ENCODE measurements at regions not wholly inside any gene's neighbourhood (a gene's known extent, or its start where the extent isn't known, plus 50 kb on each side); places are given as distances from the start of the nearest gene placed in this dataset.

GRCh38 chrX:155767051-155767875, 113.9 kb upstream of the VAMP7 start:
- Histone ChIP-seq H3K4me3 (no peak overlapping the region), H3K36me3 (ENCODE audit: control insufficient read depth in 4 of 4, insufficient read depth in 4 of 4, low read length in 4 of 4) (no peaks in the 10 kb centered on the region), H3K9ac (ENCODE audit: insufficient read depth in 1 of 2, low read length in 2 of 2) (peak overlapping the region in 1 of 2 donors; percentile 58), H3K27ac (ENCODE audit: low read depth in 1 of 2, low read length in 1 of 2) (no peak overlapping the region), H3K4me1 (ENCODE audit: control insufficient read depth in 5 of 5, insufficient read depth in 5 of 5, low read length in 5 of 5) (no peaks in the 10 kb centered on the region), H3K27me3 (ENCODE audit: control insufficient read depth in 3 of 3, insufficient read depth in 3 of 3, low read length in 2 of 3) (no peaks in the 10 kb centered on the region), H3K9me3 (ENCODE audit: control insufficient read depth in 4 of 4, insufficient read depth in 3 of 4, low read length in 3 of 4) (no peaks in the 10 kb centered on the region)
- ATAC-seq (ENCODE audit: insufficient read depth, low FRiP score) (peak; percentile 73), DNase-seq (peak; percentile 68 to 92 (median 88))
- TF ChIP-seq CTCF (IDR thresholded peaks at IDR 0.05; ENCODE audit: control extremely low read depth, extremely low read depth): no peak
- WGBS, 2 donors: 28 to 42% methylated on average over 19 of the region's 19 CpGs

GRCh38 chrX:155766321-155766720, 114.8 kb upstream of the VAMP7 start:
- Histone ChIP-seq H3K9ac (ENCODE audit: insufficient read depth in 1 of 2, low read length in 2 of 2) (peak overlapping the region in 1 of 2 donors; percentile 8), H3K9me3 (ENCODE audit: control insufficient read depth in 4 of 4, insufficient read depth in 3 of 4, low read length in 3 of 4) (no peaks in the 10 kb centered on the region), H3K4me3 (no peak overlapping the region), H3K27ac (ENCODE audit: low read depth in 1 of 2, low read length in 1 of 2) (no peak overlapping the region), H3K4me1 (ENCODE audit: control insufficient read depth in 5 of 5, insufficient read depth in 5 of 5, low read length in 5 of 5) (no peaks in the 10 kb centered on the region), H3K27me3 (ENCODE audit: control insufficient read depth in 3 of 3, insufficient read depth in 3 of 3, low read length in 2 of 3) (no peaks in the 10 kb centered on the region), H3K36me3 (ENCODE audit: control insufficient read depth in 4 of 4, insufficient read depth in 4 of 4, low read length in 4 of 4) (no peaks in the 10 kb centered on the region)
- ATAC-seq (ENCODE audit: insufficient read depth, low FRiP score) (no peak), DNase-seq (no peak)
- WGBS, 2 donors: 47 to 48% methylated on average over 1 of the region's 1 CpG
- TF ChIP-seq CTCF (IDR thresholded peaks at IDR 0.05; ENCODE audit: control extremely low read depth, extremely low read depth): no peak

GRCh38 chrX:155761185-155761584, 120.0 kb upstream of the VAMP7 start:
- H3K27ac ChIP-seq (ENCODE audit: low read depth in 1 of 2, low read length in 1 of 2): no peak overlapping the region
- no peak overlapping the region for H3K4me3 ChIP-seq
- TF ChIP-seq CTCF (IDR thresholded peaks at IDR 0.05; ENCODE audit: control extremely low read depth, extremely low read depth): no peak
- no peaks in the 10 kb centered on the region for H3K9me3 ChIP-seq (ENCODE audit: control insufficient read depth in 4 of 4, insufficient read depth in 3 of 4, low read length in 3 of 4)
- ATAC-seq (ENCODE audit: insufficient read depth, low FRiP score) (no peak), DNase-seq (no peak)
- H3K9ac ChIP-seq (ENCODE audit: insufficient read depth in 1 of 2, low read length in 2 of 2): no peak overlapping the region
- no peaks in the 10 kb centered on the region for H3K27me3 ChIP-seq (ENCODE audit: control insufficient read depth in 3 of 3, insufficient read depth in 3 of 3, low read length in 2 of 3)
- peaks cover 0 to 3% (median 0%) of the 10 kb centered on the region in 5 donors for H3K4me1 ChIP-seq (ENCODE audit: control insufficient read depth in 5 of 5, insufficient read depth in 5 of 5, low read length in 5 of 5)
- H3K36me3 ChIP-seq (ENCODE audit: control insufficient read depth in 4 of 4, insufficient read depth in 4 of 4, low read length in 4 of 4): no peaks in the 10 kb centered on the region

All from lung (tissue), 11 donors.